Inflammatory macrophage treated with lipopolysaccharide for 1 hour (primary cell): ENCODE measurements at regions not wholly inside any gene's neighbourhood (a gene's known extent, or its start where the extent isn't known, plus 50 kb on each side); places are given as distances from the start of the nearest gene placed in this dataset.

Experiments
- DNase-seq, 2 donors: peaks; one replicate each; pipeline ENCODE4 v3.0.0-alpha.2; 2020 to 2022

DNA sequence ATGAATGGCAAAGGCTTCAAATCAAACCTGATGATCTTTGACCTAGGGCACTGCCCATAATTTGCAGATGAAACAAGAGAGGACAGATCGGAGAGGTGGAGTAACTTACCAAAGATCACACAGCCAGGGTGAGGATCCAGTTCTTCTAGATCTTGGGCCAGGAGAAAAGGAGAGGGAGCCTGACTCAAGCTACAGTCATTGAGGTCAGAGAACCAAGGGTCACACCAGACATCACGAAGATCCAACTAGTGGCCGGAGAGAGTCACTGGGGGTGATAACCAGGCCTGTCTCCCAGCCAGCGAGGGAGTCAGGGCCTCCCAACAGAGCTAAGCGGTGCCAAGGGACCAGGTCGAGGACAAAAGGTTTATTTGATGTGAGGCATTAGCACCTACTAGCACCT, 115.0 kb downstream of the RIPK4 start:
- no peak for DNase-seq

DNA sequence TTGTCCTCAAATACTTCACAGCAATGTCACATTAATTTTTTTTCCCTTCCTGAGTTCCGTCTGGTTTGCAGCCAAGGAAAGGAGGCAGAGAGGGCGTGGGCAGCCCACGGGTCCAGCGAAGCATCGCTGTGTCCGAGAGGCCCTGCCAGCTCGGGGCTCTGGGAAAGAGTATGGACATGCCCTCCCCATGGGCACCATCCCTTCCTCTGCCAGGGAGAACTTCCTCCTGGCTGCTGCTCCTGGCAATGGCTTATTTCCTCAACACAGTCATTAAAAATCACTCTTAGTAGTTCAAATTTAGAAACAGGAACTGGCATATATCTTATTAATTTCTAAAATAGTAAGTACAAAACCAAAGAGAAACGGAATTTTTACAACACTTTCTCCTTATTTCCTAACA, 115.4 kb downstream of the RIPK4 start:
- peak in 1 of 2 donors; percentile 43 for DNase-seq

DNA sequence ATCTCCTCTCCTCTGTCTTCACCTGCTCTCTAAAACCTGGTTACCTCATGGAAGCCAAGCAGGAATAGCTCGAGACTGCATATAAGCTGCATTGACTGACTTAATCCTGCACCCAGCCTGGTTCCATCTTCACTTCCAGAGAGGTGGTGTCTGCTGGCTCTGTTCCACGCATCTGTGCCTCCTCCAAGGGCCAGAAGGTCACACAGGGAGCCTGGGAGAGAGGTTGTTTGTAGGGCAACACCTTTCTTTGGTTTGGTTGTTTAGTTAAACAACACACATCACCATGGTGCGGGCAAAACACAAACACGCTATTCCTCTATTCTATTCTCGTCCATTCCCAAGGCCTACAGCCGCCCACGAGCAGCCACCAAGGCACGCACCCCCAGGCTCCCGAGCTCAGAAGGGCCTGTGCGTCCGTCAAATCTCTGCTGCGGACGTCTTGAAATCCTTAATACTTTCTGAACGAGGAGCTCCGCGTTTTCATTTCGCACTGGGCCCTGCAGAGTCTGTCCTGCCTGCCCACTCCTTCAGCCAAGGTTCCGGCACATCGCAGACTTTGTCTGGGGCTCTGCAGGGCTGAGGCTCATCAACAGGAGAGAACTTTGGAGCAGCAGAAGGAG, 116.2 kb downstream of the RIPK4 start:
- DNase-seq: no peak

DNA sequence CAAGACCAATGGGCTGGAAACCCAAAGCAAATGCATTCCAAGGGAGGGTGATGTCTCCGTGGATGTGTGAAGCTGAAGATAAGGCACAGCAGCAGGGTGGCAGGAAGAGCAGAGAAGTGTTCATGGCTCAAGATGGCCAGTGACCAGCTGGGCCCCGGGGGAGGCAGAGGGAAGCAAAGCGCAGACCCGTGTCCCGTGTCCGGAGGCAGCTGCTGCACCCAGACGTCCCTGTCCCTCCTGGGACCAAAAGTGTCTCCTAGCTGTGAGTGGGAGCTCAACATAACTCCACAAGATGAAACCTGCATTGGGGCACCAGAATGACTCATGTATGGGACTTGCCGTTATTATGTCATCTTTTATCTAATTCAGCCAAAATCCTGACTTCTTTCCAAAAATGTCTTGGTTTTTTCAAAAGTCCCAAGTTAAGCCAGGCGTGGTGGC, 118.2 kb downstream of the RIPK4 start:
- DNase-seq: peak; percentile 60 to 65

DNA sequence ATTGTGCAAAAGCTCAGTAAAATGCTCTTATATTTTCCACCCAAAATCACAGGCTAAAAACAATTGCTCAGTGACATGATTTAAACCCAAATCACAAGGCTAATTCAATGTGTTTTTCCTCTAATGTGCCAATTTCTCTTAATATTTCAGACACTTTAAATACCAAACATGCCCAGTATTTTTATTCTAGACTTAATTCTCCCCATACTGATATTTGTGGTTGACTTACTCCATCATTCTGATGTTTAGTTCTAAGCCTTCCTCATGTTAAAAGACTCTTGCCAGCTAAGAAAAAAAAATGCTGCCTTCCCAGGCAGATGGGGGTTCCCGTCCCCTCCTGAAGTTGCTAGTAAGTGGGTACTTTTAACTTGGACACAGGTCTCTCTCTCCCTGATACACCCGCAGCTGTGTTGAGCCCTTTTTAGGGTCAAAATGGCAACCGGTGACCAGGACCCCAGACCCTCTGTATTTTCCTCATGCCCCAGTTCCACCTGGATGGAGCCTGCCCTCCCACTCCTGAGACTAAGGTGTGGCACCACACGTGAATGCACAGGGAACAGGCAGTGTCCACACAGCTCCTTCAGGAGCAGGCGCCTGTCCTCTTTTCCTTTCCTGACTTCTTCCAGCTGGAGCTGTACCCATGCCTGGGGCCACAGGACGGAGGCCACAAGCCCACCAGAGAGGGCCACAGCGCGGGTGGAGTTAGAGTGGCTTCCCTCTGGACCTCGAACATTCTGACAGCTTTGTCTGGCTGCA, 118.9 kb downstream of the RIPK4 start:
- no peak for DNase-seq

DNA sequence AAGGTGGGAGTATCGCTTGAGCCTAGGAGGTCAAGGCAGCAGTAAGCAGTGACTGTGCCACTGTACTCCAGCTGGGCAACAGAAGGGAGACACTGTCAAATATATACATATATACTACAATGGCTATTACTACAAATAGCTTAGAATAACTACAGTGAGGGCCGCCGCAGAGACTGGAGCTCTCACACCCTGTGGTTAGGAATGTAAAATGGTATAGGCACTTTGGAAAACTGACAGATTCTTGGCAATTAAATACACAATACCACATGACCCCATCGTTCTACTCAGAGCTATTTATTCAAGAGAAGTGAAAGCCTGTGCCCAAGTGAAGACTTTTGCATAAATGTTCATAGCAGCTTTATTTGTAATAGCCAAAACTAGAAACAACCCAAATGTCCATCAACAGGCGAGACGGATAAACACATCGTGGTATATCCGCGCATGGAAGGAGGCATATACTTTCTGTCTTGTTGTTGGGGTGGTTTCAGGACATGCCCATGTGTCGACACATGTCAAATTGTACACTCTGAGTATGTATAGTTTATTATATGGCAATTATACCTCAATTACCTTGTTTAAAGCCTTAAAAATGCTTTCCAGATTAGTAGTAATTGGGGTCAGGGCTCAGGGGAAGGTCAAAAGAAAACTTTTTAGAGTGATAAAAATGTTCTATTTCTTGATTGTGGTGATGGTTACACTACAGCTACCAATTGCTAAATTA, 123.4 kb downstream of the RIPK4 start:
- DNase-seq: no peak

DNA sequence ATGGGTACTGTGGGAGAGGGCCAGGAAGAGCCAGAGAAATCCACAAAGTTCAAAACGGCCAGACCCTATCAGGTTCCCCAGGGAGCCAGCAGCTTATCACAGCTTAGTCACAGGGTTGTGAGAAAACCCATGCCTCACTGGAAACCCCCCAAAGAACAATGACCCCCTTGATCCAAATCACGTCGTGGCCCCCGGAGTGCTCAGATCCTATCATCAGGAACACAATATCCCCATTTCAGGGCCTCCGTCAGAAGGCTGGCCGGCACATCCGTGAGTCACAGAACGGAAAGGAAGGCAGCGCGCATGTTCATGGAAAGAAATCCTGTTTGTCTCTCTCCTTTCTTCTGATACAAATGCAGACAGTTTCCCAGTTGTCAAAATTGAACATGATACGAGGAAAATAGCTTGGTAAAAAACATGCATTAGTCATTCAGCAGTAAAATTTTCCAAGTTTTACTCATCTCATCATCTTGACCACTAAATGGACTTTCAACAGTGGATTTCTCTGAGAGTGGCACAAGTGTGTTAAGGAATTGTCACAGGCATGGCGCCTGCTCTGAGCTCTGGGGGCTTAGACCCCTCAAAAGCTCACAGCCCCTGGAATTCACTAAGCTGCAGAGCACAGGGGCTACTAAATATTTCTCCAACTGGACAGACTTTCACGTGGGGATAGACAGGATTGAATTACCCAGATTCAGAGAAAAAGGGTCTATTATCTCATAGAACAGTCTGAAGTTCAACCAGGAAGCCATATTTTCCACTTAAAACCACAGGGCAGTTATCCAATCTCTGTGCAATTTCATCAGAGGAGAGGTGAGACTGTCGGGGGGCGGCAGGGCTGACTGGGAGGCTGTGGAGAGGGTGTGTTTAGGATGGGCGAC, 124.8 kb downstream of the RIPK4 start:
- no peak for DNase-seq

DNA sequence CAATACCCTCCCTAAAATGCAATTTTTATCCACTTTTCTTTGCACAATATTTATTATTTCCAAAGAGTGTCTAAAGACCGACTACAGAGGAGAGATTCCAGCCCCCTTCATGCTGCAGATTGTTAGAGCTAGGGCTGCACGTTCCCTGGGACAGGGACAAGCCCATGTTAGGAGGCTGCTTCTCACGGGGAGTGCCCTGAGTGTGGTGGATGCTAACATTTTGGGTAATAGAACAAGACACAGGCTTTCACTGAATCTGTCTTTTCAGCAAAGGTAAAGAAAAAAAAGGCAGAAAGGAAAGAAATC, 125.4 kb downstream of the RIPK4 start:
- no peak for DNase-seq

DNA sequence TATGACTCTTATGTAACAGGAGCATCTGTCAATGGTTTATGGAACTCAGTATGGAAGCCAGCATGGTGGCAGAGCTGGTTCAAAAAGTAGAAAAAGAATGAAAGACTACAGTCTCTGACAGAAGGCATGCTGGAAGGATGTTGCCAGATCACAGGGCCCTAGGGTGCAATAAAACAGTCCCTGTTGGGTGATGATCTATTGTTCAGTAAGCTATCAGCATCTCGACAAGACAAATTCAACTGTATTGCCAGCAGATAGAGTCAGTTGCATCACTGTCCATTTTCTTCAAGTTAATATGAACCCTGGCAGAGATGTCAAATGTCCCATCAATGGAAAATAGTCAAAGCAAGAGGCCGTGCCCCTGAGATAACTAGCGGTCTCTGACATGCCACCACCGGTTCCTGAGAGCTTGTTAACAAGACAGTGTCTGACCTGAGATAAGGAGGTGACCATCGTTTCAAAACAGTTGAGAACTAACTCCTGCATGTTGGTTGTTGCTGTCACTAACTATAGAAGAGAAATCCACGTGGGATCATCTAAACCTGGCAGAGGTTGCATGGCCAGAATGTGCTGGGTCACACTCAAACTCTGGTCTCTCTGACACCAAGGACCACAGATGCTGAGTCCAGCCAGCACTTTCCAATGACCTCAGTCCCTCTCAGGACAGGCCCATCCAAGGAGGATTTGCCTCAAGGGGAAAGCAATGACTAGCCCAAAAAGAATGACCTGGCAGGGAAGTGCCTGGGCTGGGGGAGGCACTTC, 125.9 kb downstream of the RIPK4 start:
- no peak for DNase-seq

DNA sequence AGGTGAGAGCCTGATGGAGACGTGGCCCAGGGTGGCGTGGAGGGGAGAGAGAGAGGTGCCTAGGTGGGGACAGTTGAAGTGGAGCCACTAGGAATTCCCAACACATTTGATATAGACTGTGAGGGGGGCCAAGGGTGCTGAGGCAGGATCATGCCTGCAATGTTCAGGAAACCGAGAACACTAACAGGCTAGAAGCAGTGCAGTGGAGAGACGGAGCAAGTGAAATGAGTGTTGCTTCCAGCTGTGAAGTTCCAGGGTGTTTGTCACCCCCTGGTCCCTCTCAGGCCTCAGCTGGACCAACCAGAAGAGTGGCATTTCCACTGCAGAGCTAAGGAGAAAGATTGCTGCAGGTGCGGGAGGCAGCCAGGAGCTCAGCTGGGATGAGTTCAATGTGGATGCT, 127.1 kb downstream of the RIPK4 start:
- DNase-seq: no peak

DNA sequence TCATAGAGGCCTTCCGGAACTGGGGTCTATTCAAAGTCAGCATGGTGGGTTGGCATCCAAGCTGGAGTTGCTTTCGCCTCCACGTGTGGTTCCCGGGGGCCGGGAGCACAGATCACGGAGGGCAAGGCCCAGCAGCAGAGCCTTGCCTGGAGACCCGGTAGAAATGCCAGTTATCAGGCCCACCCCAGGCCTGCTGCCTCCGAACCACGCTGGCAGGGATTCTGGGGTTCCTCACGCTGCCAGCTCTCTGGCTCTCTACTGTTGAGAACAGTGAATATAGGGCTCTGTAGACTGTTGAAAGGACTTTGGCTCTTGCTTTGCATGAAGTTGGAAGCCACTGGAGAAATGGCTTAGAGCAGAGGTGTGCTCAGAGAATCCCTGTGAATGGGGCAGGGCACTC, 127.5 kb downstream of the RIPK4 start:
- DNase-seq: no peak

DNA sequence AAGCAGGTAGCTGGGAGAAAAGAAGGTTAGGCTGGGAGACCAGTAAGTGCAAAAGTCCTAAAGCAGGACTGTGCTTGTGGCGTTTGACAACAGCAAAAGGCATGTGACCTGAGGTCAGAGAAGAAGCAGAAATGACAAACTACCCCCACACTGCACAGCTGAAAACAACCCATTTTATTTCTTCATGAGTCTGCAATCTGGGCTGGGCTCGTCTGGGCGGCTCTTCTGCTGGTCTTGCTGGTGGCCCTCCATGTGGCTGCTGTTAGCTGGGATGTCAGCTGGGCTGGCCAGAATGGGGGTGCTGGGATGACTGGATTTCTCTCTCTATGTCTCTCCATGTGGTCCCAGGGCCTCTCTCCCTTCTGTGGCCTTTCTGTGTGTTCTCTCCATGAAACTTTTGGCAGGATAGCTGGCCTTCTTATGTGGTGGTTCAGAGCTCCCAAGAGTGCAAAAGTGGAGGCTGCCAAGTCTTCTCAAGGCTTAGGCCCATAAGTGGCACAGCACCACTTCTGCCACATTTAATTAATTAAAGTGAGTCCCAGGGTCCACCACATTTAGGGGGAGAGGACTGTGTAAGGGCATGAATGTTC, 128.6 kb downstream of the RIPK4 start:
- no peak for DNase-seq

DNA sequence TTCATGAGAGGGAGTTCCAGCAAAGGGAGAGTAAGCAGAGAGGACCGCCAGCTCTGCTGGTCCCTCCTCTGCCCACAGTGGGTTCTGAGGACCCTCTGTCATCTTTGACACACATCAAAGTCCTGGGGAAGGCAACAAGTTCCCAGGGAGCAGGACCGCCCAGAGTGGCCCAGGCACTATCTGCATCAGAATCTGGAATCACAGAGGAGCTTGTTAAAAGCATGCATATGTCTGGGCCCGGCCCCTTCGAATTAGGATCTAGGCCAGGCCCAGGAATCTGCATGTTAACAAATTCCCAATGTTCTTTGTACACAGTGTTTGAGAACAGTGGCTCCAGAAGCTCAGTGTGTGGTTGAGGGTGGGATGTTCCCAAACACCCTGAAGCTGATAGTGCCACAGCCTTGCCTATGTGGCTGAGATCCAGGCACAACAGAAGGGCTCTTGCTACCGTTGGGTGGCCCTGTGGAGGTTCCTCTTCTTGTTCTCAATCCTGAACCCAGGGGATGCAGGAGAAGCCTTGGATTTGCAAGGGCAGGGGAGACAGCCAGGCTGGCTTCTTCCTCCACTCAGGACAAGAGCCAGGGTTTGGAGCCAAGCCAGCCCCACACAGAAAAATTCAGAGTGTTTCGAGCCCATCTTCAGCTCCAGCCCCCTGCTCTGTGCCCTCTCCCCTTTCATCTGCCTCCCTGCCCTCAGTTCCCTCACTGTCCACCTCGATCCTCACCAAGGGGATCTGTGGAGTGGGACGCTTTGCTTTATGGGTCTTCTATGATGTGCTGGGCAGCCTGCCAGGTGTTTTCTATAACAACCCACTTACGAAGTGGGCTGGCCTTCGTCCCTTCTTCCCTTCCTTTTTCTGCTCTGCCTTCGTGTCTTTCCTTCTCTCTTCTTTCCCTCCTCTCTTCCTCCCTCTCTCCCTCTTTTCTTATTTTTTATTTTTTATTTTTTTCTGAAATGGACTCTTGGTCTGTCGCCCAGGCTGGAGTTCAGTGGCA, 129.0 kb upstream of the TMPRSS2 start:
- DNase-seq: no peak

DNA sequence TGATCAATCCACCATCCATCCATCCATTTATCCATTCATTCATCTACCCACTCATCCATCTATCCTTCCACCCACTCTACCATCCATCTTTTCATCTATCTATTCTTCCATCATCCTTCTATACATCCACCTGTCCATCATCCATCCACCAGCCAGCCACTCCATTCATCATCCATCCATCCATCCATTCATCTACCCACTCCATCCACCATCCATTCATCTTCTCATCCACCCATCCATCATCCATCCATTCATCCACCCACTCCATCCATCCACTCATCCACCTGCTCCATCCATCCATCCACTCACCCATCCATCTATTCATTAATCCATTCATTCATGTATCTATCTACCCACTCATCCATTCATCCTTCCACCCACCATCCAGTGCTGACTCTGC, 127.9 kb upstream of the TMPRSS2 start:
- DNase-seq: no peak

DNA sequence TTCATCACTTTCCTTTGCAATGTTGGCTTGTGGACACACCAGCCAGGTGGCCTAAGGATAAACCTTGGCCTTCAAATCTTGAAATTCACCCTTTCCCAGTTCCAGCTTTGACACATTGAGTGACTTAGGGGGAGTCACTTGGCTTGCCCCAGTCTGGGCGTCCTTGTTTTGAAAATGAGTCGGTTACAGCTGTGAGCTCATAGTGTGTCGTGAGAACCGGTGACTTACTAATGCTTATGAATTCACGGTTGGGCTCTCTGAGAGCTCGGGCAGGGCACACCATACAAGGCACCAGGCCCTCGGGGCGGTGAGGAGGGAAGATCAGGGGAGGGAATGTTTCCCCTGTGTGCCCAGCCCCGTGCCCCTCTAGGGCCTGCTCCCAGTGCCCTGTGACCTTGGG, 126.9 kb upstream of the TMPRSS2 start:
- DNase-seq: no peak

DNA sequence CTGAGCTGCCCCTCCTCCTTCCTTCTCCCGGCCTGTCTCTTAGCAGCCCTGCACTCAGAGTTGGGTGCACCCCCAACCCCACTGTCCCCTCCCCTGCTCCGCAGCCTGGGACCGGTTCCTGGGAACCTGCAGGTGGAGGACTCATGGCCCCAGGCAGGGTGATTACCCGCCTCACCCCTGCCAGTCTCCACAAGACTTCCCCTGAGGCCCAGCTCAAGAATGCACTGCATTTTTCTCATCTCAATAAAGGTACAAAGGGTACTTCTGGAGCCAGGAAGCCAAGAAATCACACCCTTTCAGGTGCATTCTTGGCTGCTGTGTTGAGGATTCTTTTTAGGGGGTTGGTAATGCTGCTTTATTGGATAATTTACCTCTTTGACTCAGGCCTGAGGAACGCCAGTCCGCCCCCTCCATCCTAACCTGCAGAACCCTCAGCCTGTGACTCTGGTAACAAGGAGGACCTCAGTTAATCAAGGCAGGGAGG, 126.3 kb upstream of the TMPRSS2 start:
- DNase-seq: no peak

DNA sequence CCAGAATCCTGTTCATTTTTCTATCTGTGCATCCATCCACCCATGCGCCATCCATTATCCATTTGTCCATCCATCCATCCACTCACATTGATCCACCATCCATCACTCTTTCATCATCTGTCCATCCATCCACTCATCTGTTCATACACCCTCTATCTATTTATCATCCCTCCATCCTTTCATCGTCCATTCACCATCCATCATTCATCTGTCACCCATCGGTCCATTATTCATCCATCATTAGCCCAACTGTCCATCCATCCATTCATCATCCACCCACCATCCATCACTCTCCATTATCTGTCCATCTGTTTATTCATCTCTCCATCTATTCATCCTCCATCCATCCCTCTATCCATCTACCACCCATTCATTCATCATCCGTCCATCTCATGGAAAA, 125.7 kb upstream of the TMPRSS2 start:
- no peak for DNase-seq

DNA sequence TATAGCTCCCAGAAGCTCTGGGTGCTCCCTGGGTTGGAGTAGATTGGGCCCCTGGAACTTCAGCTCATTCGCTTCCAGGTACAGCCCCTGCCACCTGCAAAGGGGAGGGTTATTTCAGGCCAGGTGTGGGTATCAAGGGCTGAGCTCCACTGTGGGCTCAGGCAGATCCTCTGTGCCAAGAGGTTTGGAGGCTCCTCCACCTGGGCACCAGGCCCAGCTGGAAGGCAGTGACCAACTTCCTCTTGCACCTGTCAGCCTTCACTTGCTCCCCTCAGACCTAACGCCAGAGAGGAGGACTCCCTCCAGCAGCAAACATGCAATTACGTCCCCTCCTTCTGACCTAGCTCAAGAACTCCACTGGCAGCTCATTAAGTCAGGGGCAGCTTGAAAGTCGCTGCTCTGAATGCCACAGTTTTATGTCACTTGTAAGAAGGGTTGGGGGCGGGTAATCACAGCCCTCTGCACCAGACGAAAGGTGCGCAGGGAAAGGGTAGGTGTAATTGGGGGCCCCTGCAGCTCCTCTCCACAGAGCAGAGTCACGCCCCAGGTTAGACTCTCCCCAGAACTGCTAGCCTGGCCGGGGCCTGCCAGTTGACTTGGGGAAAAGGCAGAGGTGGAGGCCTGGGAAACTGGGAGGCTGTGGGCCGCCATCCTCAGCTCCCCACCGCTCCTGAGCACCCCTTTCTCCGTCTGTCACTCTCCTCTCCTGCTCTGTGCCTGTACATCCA, 125.0 kb upstream of the TMPRSS2 start:
- no peak for DNase-seq

DNA sequence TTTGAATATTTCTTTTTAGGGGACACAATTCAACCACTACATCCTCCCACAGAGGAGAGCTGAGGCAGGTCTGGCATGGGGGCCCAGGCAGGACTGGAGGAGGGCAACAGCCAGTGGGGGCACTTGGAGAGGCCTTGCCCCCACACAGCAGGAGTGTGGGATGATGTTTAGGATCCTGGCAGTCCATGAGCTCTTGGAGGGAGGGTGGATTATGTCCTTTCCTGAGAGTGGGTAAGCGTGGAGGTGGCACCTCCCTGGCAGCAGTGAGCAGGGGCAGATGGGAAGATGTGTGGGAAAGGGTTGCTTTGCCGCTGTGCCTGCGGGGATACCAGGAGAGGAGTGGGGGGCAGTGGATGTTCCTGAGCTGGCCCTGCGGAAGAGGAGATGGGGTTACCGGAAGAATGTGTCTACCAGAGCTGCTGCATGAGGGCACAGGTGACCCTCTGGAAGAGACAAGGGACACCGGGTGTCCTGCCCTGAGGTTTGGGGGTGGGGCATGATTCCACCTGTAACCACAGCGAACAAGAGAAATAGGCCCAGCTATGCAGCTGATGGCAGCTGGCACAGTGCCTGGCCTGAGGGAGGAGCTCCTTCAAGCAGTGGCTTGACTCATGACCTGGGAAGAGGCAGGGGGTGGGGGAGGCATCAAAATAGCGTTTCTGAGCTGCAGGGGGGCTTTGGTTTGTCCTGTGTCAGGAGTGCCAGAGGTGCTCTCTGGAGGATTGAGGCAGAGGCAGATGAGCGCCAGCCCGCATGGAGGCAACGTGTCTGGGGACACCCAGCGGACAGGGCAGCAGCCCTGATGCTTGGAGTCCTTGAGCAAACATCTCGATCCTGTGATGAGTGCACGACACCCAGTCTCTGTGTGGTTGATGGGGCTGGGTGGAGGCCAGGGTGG, 123.9 kb upstream of the TMPRSS2 start:
- no peak for DNase-seq
